NCI-H2107 treated with DMSO at 0.1 percent for 48 hours (cell line): ENCODE measurements at regions not wholly inside any gene's neighbourhood (a gene's known extent, or its start where the extent isn't known, plus 50 kb on each side); places are given as distances from the start of the nearest gene placed in this dataset.

Source experiments
- DNase-seq: peaks from one replicate; lab custom pipeline; 2025; ENCODE audit not compliant: unreplicated experiment; lab: John Stamatoyannopoulos, UW

DNA sequence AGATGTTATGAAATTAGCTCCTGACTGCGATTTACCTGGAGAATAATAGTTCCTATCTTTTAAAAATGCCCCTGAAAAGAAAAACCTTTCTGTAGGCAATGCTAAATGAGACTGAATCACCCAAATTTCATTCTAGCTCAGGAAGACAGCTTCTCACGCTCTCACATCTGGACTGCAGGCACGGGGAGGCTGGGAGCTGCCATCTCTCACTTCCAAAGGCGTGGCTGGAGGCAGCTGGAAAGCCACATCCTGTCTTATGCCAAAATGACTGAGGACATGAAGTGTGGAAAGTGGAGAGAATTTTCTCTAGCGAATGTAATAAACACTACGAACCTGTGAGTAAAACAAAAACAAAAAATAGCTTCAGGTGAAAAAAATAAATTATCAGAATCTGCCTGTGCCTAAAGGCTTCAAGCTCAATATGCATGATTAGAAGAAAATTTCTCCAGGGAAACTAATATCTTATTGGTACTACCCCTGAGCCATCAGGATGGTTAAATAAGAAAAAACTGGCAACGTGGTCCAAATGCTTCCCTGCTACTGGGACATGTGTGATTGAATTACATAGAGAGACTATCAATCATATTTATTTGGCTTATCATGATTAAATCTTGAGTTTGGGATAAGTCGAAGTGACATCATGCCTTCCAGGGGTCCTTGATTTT, 58.1 kb upstream of the UBL3 start:
- DNase-seq = no peak

DNA sequence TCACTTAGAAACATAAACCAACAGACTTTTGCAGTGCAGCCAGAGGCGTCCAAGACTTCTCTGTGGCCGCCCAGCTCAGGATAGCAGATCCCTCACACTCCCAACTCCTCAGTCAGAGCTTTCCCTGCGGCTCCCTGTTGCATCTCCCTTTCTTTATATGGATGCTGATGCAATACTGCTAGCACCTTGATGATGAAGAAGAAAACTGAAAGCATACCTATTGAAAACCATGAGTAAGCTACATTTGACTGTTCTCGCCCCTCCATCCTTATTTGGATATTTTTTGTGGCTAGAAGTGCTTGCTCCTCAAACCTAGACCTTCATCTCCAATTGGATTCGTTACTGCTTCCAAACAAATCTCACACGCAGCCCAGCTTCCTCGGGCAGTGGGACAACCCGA, 57.3 kb upstream of the UBL3 start:
- no peak for DNase-seq

DNA sequence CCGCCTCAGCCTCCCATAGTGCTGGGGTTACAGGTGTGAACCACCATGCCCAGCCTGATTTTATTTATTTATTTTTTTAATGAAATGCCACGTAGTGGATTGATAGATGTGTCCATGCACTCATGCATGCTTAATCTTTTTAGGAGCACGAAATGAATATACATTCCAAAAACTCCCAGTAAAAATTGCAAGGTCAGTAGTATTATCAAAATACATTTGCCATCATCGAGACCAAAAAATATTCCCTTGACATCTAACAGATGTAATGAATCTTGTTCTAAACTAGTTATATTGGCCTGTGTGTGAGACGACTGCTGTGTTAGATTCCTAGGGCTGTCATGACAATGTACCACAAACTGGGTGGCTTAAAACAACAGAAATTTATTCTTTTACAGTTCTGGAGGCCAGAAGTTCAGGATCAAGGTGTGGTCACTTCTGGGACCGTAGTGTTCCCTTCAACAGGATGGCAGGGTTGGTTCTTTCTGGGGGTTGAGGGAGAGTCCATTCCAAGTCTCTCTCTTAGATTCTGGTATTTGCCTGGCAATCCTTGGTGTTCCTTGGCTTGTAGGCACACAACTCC, 56.1 kb upstream of the UBL3 start:
- no peak for DNase-seq

DNA sequence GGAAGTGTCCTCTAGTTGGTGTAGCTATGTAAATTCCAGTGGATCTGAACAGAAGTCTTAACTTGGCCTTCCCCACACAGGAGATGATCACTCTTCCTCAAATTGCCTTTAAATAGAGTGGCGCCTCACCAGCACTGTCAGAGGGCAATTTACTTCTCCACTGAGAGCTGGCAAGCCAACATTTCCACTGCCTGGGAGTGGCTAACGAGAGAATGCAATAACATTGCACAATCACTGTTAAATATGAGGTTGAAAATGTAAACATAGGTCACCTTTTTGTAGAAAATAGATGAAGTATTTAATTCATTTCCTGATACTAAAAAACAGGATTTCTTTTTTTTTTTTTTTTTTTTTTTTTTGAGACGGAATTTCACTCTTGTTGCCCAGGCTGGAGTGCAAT, 55.4 kb upstream of the UBL3 start:
- no peak for DNase-seq

DNA sequence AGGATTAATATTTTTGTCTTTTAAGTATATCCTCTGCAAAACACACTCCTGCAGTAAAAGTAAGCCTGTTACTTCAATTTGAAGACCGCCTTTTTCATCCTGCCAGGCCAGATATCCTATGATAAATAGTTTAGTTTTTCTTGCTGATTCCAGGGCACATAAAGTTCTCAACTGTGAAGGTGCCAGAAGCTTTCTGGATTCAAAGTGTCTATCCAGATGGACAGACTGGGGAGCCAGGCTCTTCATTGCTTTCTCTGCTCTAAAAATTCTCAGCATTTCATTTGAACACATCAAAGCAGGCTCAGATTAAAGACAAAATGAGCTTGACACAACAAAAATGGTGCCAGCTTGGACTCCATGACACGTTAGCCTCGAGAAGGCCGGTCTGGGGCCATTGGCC, 53.6 kb upstream of the UBL3 start:
- no peak for DNase-seq

DNA sequence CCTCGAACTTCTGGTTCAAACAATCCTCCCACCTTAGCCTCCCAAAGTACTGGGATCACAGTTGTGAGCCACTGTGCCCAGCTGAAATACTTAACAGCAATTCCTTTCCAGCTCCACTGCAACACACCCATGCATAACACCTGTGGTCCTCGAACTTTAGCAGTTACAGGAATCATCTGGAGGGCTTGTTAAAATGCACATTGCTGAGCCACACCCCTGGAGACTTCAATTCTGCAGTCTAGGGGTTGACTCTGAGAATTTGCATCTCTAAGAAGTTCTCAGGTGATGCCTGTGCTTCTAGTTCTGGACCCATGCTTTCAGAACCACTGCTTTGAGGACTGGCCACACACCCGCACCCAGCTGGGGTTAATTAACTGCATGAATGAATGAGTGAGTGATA, 53.1 kb upstream of the UBL3 start:
- DNase-seq = no peak

DNA sequence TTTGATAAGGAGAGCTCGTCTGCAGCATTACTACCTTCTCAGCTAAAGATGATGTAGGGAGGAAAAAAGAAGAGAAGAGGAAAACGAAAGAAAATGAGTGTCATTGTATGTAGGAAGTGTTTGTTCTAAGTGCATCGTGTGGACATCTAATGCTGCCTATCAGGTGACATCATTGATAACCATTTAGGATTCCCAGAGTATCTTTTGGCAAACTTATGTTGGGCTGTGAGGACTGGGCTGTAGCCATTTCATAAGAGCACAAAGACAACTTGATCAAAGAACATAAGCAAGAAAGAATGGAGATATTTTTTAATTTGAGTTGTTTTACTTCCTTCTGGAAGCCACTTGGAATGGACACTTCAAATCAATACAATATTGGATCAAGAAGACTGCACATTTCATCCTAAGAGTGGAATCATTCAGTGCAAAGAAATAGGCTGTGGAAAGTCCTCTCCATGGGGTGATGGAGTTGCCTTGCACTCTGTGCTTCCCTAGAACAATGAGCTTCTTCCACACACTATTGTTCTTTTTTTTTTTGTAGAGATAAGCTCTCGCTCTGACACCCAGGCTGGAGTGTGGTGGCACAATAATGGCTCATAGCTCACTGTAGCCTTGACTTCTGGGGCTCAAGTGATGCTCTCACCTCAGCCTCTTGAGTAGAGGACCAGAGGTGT, 52.4 kb upstream of the UBL3 start:
- DNase-seq = no peak

DNA sequence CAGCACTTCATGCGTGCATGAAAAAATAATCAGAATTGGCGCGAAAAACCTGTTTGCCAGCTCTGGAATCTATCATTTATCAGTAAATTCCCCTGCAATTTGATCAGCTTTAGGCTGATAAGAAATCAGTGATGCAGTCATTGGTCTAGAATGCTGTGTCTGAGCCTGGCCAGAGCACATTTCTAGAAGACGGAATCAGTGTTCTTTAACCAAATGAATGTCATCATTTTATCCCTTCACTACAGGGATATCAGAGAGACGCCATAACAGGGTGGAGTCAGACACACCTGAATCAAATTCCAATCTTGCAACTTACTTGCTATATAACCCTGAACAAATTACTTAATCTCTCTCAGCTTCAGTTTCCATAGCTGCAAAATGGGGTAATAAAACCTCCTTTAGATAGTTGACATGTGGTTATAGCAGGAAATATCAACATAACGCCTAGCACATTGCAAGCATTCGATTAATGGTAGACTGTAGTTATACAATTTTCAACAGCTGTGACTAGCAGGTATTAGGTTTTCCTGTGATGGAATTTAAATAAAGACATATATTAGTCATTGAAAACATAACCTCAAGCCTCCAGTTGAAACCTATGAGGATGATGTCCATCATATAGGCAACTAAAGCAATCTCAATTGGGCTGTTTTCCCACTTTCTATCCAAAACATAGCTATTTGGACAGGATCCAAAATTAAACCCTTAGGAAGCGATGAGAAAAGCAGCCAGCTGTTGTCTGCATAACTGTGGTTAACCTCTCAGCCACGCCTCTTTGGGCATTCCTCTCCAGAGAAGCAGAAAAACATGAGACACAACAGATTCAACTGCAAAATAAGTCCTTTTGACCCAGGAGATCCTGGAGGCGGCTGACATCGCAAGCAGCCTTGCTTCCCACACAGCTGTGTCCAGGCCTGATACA, 51.6 kb upstream of the UBL3 start:
- DNase-seq = peak; percentile 41
